NT2/D1 (cell line): ENCODE measurements at regions not wholly inside any gene's neighbourhood (a gene's known extent, or its start where the extent isn't known, plus 50 kb on each side); places are given as distances from the start of the nearest gene placed in this dataset.

ENCODE experiments used
- YY1 ChIP-seq: IDR thresholded peaks from 2 replicates; pipeline ENCODE4 v1.6.1; 2011; ENCODE audit not compliant: insufficient read length, insufficient read depth
- ZNF274 ChIP-seq: IDR thresholded peaks from 2 replicates; pipeline ENCODE4 v1.6.1; 2011; ENCODE audit warnings: mild to moderate bottlenecking, low read depth, low read length

DNA sequence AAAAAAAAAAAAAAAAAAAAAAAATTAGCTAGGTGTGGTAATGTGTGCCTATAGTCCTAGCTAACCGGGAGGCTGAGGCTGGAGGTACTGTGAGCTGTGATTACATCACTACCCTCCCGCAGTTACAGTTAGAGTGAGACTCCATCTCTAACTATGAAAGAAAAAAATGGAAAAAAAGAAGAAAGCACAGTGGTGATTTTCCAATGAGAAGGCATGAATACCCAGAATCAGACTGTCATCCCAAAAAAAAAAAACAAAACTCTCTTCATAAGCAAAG lies 269.9 kb upstream of the MKLN1 start:
- TF ChIP-seq YY1: no peak
- TF ChIP-seq ZNF274: no peak
